Kidney (tissue), 13 donors: ENCODE measurements at regions not wholly inside any gene's neighbourhood (a gene's known extent, or its start where the extent isn't known, plus 50 kb on each side); places are given as distances from the start of the nearest gene placed in this dataset.

Experiments
- DNase-seq, 5 donors: peaks; one replicate each; pipeline ENCODE4 v3.0.0-alpha.2; 2013 to 2020
- FAIRE-seq: peaks from 2 replicates; lab custom pipeline; 2012; peaks lifted over from hg19 to GRCh38; lab: Jason Lieb, UNC
- H3K27ac ChIP-seq, 2 donors: one replicate each; pipeline ENCODE4 v1.7.0; 2013; ENCODE audit warnings: low read depth in 2 of 2, low read length in 2 of 2, inconsistent platforms in 1 of 2
- H3K27me3 ChIP-seq: one replicate; pipeline ENCODE4 v1.7.1; 2013; ENCODE audit warnings: low read length, inconsistent platforms; ENCODE audit not compliant: control insufficient read depth, insufficient read depth
- H3K36me3 ChIP-seq, 3 donors: one replicate each; pipeline versions ENCODE4 v1.7.0 to v1.7.1; 2013; ENCODE audit warnings: low read length in 3 of 3, control low read depth in 1 of 3, inconsistent platforms in 1 of 3; ENCODE audit not compliant: insufficient read depth in 3 of 3, control insufficient read depth in 2 of 3
- H3K4me1 ChIP-seq, 3 donors: one replicate each; pipeline versions ENCODE4 v1.7.0 to v1.7.1; 2013; ENCODE audit warnings: low read length in 3 of 3, inconsistent platforms in 1 of 3, low read depth in 1 of 3; ENCODE audit not compliant: control insufficient read depth in 2 of 3, insufficient read depth in 2 of 3
- H3K4me3 ChIP-seq, 3 donors: one replicate each; pipeline versions ENCODE4 v1.7.0 to v1.8.1; 2013; ENCODE audit warnings: low read length in 3 of 3, control low read depth in 1 of 3, inconsistent platforms in 1 of 3
- H3K9ac ChIP-seq, 3 donors: one replicate each; pipeline versions ENCODE4 v1.7.0 to v1.7.1; 2013; ENCODE audit warnings: low read length in 3 of 3, control low read depth in 1 of 3, inconsistent platforms in 1 of 3
- H3K9me3 ChIP-seq, 3 donors: one replicate each; pipeline versions ENCODE4 v1.7.0 to v1.7.1; 2013; ENCODE audit warnings: low read length in 3 of 3, control low read depth in 1 of 3, inconsistent platforms in 1 of 3; ENCODE audit not compliant: control insufficient read depth in 2 of 3, insufficient read depth in 1 of 3
- CTCF ChIP-seq: IDR thresholded peaks from 3 replicates; pipeline ENCODE4 v1.5.1; 2012; ENCODE audit warnings: mild to moderate bottlenecking, moderate library complexity, borderline replicate concordance; ENCODE audit not compliant: insufficient read depth; ENCODE audit errors: extremely low read depth
- intact Hi-C: fragments of 100-400 bp; cut with DNase I; formaldehyde crosslinking; loops from one replicate; pipeline ENCODE4 v1.11.1; 2022
- donor health status: control.
- donor health status: control.
- donor health status: control.
- donor health status: control.
- donor health status: control.
- donor health status: DM: yes; HTN: yes; CAD: no.
- donor health status: Normal renal cell carcinoma (clear cell type).

- intact Hi-C loops: no loop called here
- DNase-seq (no peak), FAIRE-seq (no peak)
- no peak overlapping the region for H3K4me3 ChIP-seq
- H3K36me3 ChIP-seq: no peaks in the 10 kb centered on the region
- H3K4me1 ChIP-seq: no peaks in the 10 kb centered on the region
- no peaks in the 10 kb centered on the region for H3K9me3 ChIP-seq
- H3K27me3 ChIP-seq: no peaks in the 10 kb centered on the region
- no peak overlapping the region for H3K9ac ChIP-seq
- TF ChIP-seq CTCF: no peak
- H3K27ac ChIP-seq: no peak overlapping the region
Measured at GRCh38 chr2:7552825-7553570, 635.8 kb downstream of the RNF144A start.

- no peak for TF ChIP-seq CTCF
- FAIRE-seq (no peak), DNase-seq (no peak)
- no peak overlapping the region for H3K27ac ChIP-seq
- intact Hi-C loops: no loop called here
- no peaks in the 10 kb centered on the region for H3K27me3 ChIP-seq
- no peak overlapping the region for H3K9ac ChIP-seq
- no peaks in the 10 kb centered on the region for H3K9me3 ChIP-seq
- H3K4me1 ChIP-seq: no peaks in the 10 kb centered on the region
- no peak overlapping the region for H3K4me3 ChIP-seq
- no peaks in the 10 kb centered on the region for H3K36me3 ChIP-seq
Measured at GRCh38 chr2:7555260-7555659, 638.0 kb downstream of the RNF144A start.

- no peak for FAIRE-seq
Measured at GRCh38 chr2:7557376-7557775, 640.2 kb downstream of the RNF144A start.

More at GRCh38 chr2:7557376-7557775, 640.2 kb downstream of the RNF144A start:
- DNase-seq: no peak
- no peak overlapping the region for H3K27ac ChIP-seq
- no peak for TF ChIP-seq CTCF
- no peaks in the 10 kb centered on the region for H3K27me3 ChIP-seq
- H3K4me1 ChIP-seq: no peaks in the 10 kb centered on the region
- H3K4me3 ChIP-seq: no peak overlapping the region
- no peak overlapping the region for H3K9ac ChIP-seq
- H3K9me3 ChIP-seq: no peaks in the 10 kb centered on the region
- intact Hi-C loops: no loop called here
- H3K36me3 ChIP-seq: no peaks in the 10 kb centered on the region
